Esophagus mucosa (tissue), 1 donor: ENCODE measurements at regions not wholly inside any gene's neighbourhood (a gene's known extent, or its start where the extent isn't known, plus 50 kb on each side); places are given as distances from the start of the nearest gene placed in this dataset.
A peak's percentile ranks its signal among the peaks of the same experiment; 100 is the strongest.
"Not testable (repeated sequence)": the region's sequence is repeated elsewhere in the genome, so short reads cannot be mapped to it uniquely, and the experiment has no call there.

ENCODE experiments used
- ATAC-seq: fragments of 200-7000 bp; cut with Tn5 transposase; one replicate; pipeline ENCODE4 v1.9.1; 2020
- donor health status: DM: yes; HTN: yes; CAD: no.

DNA sequence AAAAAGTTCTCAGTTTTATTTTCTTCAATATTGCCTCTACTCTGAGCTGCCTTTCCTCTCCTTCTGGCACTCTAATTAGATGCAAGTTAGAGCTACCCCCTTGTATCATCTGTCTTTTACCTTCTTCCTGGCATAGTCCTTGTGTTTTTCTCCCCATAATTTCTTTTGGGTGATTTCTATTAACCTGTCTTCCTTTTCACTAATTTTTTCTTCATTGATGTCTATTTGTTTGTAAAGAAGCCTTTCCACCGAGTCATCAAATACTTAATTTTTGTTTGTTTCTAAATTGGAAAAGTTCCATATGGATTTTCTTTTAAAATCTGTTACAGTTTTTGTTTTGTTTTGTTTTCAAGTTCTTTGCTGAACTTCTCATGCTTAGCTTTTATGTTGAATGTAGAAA is 558.1 kb downstream of the TBC1D22A start:
- ATAC-seq: no peak

DNA sequence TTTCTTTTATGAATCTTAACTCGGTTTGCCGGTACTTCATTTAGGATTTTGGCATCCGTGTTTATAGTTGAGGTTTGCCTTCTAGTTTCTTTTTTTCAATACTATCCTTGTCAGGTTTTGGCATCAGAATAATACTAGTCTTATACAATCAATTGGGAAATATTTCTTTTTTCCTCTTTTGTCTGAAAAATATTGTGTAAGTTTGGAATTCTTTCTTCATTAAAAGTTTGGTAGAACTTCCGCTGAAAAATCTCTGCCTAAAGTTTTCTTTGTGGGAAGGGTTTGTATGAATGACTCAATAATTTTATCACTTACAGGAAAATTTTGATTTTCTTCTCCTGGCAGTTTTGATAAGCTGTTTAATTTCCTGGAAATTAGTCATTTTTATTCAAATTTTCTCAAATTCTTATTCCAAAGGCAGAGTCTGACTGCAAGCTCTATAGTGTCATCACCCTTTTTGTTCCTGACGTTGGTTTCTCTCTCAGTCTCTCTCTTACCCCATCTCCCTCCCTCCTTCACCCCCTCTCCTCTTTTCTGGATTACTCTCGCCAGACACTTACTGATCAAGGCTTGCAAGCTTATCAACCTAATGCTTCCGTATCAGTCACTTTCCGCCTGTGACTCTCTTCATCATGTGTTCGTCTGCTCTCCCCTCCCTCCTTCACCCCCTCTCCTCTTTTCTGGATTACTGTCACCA is 555.7 kb downstream of the TBC1D22A start:
- no peak for ATAC-seq

DNA sequence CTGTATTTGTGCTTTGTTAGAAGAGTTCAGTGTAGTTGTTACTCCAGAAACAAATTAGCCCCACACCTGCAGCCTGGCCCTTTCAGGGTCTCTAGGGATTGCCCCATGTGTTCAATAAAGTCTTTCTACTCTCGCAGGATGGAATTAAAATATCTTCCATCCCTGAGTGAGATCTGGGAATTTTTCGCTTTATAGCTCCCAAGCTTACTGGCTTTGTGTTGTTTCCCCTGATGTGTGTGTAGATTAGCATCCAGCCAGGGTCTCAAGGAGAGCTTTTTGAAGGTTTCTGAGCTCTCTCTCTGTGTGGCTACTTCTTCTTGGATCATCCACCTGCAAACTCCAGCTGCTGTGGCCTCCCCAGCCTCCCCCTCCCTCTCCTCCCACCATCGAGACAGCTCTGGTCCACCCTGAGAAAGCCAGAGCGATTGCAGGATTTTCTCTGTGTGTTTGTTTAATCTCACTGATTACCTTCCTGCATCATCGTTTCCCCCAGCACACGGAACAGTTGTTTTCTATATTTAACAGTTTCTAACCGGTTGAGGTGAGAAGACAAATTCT is 553.5 kb downstream of the TBC1D22A start:
- no peak for ATAC-seq

DNA sequence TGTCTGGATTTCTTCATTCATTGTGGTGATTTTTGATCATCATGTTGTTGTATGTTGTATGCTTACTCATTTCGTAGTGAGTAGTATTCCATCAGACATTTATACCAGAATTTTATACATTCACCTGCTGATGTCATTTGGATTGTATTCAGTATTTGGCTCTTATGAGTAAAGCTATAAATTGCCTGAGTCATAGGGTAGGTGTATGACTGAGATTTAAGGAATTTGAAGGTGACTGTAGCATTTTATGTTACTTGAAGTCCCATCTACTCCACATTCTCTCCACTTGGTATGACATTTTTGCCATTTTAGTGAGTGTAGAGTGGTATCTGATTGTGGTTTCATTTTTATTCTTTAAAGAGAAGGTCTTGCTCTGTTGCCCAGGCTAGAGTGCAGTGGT is 548.2 kb downstream of the TBC1D22A start:
- peak; percentile 60 for ATAC-seq

DNA sequence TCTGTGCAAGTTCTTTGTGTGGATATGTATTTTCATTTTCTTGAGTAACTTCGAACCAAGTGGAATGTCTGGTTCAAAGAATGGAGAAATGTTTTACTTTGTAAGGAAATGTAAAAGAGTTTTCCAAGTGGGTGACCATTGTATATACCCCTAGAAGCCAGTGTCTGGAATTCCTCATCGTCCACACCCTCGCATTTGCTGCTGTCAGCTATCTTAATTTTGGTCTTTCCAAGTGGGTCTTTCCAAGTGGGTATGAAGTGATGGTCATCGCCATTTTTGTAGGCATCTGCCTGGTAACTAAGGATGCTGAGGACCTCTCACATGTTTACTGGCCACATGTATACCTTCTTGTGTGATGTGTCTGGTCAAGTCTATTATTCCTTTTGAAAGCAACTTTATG is 547.5 kb downstream of the TBC1D22A start:
- ATAC-seq: no peak

DNA sequence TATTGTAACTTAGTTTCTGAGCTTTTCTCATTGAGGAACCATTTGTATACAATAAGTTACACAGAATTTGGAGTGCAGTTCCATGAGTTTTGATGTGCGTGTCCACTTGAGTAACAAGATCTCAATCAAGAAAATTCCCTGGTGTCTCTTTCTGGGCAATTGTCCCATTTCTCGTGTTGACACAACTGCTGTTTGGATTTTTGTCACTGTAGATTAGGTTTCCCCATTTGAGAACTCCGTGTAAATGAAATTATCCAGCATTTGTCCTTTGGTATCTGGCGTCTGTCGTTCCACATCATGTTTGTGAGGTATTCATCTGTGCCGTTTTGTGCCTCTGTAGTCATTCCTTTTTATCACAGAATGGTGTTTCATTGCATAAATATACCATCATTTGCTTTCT is 547.0 kb downstream of the TBC1D22A start:
- no peak for ATAC-seq

DNA sequence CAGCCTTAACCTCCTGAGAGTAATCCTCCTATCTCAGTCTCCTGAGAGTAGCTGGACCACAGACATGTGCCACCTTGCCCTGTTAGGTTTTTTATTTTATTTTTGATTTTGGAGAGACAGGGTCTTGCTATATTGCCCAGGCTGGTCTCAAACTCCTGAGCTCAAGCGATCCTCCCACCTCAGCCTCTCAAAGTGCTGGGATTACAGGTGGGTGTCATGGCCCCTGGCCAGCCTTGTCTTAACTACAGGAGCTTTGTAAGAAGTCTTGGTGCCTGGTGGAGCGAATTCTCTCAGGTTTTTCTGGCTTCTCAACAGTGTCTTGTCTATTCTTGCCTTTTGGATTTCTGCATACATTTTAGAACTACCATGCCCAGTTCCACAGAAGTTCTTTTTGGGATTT is 546.4 kb downstream of the TBC1D22A start:
- no peak for ATAC-seq

DNA sequence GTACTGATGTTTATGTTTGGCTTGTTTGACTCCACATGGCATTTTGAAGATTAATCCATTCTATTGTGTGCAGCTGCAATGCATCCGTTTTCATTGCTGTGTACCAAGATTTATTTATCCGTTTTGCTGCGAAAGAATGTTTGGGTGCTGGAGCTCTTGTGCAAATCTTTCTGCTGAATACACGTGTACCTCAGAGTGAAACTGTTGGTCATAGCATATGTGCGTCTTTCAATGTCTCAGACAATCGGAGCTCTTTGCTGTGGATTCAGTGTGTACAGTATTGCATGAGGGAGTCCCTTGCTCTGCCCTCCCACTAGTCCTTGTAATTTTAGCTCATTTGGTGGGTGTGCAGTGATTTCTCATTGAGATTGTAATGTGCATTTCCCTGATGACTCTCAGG is 545.4 kb downstream of the TBC1D22A start:
- ATAC-seq: no peak

DNA sequence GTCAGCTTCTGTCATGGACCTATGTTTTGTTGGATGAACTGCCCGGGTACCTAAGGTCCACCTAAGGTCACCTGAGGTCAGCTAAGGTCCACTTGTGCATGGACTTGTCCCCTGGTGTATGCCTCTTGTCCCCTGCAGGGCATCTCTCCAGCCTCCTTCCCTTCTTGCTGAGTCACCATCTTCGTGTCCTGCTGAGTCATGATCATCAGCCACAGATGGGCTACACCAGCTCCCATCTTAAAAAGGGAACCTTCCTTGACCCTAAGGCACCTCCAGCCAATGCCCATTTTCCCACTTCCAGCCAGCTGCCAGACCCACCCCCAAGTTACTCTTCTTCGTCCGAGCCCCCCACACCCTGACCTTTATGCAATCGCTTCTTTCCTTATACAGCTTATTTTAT is 544.9 kb downstream of the TBC1D22A start:
- no peak for ATAC-seq

DNA sequence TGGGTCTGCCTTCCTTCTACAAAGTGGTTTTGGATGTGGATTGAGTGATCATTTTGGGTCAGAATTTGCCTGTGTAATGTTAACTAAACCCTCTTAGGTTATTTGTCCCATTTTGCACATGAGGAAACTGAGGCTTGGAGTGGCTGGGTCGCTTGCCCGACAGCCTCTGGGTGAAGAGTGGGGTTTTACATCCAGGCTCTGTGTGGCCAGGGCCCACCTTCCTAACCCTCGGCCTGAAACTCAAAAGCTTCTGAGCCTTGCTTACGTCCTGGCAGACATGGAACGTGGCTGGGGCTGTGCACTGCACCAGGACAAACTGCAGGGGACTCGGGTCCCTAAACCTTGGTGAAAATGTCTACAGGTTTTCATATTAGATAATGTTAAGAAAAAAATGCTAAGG is 542.4 kb downstream of the TBC1D22A start:
- no peak for ATAC-seq

DNA sequence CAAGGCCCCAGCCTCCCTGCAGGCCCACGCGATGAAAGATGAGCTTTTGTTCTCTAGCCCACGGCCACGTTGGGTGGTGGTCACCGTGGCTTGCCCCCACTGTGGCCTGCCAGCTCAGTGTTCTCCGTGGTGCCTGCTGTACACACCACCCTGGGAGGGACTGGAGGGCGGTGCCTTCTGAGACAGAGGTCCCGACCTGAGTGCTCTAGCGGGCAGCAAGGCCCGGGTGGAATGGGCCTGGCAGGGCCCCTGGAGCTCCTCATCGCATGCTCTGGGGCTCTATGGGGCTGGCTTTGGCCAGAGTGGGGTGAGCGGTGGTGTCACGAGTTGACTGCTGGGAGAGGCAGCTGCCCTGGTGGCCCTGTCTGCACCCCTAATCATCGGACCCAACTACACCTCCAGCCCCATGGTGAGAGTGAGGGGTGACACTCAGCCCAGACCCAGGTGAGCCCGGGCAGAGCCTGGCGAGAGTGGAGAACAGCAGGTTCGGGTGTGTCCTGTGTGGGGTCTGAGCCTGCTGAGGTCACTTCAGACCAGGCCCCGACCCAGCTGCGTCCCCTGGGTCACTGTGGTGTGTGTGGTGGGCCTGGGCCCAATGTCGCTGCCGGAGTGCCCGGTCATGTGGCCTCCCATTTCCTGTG is 541.9 kb downstream of the TBC1D22A start:
- ATAC-seq: no peak

DNA sequence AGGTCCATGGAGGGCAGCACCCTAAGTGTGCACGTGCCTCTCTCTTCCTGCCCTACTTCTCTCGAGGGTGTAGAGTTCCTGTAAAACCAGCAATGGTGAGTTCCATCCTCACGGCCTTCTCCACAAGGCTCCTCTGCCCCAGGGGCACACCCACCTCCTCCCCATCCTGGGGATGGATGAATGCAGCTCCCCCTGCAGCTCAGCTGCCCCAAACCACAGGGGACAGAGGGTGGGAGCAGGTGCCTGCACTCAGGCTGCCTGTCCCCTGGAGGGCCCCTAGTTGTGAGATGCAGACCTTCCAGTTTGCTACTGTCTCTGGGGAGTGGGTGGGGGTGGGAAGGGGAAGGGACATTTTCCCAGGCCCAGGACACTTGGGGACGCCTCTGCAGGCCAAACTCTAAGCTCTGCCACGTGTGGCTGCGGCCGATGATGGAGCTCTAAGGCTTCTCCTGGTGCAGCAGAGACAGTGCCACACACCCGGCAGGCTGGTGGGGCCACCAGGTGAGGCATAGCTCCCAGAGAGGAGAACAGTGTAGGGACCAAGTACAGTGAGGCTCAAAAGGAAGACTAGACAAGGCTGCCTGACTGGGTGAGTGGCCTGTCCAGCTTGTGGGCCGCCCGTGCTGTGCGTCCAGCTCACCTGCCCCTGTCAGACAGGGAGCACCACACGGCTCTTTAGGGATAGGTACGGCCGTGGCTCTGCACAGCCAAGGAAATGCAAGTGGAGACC is 540.9 kb downstream of the TBC1D22A start:
- peak; percentile 24 for ATAC-seq

DNA sequence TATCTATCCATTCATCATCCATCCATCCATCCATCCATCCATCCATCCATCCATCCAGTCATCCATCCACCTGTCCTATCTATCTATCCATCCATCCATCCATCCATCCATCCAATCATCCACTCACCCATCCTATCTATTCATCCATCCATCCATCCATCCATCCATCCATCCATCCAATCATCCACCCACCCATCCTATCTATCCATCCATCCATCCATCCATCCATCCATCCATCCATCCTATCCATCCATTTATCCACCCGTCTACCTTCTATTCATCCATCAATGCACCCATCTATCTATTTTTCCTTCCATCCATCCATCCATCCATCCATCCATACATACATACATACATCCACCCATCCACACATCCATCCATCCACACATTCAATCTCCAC is 540.1 kb downstream of the TBC1D22A start:
- ATAC-seq: not testable (repeated sequence)

DNA sequence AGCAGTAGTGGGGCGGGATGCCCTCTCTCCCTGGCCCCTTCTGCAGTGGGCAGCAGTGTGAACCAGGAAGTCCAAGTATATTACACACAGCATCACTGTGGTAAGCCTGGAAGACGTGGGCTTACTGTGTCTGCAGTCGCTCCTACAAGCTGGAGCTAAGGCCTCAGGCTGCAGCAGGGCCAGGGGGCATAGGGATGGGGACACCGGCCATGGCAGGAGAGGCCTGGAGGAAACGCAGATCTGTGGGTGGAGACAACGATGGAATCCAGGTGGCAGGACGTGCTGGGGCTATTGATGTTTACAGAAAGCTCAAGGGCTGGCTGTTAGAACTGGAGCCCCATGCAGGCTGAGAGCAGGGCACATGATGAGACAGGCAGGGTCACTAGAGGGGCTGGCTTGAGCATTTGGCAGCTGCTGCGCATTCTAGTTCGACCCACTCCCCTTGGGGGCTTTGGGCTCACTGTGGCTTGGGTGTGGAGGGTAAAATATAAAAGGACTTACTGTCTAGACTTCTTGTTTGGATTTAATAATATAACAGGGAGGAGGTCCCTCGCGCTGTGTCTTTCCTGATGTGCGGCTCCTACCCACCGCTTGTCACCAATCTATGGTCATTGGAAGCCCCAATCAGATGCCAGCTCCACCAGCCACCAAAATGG is 539.5 kb downstream of the TBC1D22A start:
- no peak for ATAC-seq

DNA sequence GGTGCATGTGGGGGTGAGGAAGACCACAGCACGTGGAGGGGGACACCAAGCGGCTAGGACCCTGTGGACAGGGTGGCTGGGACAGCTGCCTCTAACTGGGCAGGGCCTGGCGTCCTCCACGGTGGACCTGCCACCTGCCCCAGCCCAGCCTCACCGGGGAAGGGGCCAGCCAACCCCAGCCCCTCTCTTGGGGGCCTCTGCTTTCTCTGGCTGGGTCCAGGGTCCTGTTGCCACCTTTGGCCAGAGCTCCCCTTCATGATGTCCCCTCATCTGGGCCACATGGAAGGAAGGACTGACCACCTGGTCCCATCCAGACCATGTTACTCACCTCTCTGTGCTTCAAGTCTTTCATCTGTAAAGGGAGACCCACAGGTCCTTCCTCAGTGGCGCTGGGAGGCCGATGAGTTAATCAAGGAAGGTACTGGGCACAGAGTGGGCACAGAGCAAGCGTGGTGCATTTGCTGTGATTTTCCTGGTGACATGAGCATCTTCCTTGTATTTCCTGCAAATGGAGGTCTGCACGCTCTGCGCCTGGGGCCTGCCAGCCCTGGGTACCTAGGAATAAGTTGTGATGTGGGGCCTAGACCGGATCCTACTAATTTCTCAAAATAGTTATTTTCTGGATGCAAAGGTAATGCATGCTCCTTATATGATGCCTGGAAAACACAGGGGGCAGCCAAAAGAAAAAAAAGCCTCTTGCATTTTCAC is 538.4 kb downstream of the TBC1D22A start:
- no peak for ATAC-seq

DNA sequence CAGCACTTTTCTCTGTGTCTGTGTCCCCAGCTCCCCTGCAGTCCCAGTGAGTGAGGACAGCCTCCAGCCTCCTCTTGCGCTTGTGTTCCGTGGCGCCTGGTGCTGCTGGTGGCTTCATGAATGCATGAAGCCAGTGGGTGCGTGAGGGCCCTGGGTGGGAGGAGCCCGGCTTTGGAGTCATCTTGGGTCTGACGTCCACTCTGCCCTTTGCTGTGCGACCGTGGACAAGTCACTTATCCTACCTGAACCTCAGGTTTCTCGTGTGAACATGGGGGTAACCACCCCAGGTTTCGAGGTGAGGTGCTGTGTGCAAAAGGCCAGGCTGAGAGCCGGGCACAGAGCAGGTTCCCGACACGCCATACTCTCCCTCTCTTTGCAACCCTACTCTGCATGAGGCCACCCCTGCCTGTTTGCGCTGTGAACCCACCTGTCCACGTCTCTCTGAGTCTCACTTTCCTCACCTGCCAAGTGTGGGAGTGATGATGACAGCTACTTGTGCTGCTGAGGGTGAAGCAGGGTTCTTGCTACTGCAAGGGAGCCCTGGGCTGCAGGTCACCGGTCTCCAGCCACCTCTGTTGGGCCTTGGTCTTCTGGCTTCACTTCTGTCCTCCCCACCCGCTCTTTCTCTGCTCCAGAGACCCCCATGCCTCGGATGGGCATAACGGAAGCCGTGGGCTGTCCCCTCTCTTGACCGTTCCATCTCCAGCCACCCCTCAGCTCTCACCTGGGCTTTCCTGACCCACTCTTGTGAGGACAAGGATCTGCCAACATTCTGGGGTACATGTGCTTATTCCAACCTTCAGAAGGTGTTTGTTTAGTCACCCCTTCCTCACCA is 537.6 kb downstream of the TBC1D22A start:
- ATAC-seq: no peak

DNA sequence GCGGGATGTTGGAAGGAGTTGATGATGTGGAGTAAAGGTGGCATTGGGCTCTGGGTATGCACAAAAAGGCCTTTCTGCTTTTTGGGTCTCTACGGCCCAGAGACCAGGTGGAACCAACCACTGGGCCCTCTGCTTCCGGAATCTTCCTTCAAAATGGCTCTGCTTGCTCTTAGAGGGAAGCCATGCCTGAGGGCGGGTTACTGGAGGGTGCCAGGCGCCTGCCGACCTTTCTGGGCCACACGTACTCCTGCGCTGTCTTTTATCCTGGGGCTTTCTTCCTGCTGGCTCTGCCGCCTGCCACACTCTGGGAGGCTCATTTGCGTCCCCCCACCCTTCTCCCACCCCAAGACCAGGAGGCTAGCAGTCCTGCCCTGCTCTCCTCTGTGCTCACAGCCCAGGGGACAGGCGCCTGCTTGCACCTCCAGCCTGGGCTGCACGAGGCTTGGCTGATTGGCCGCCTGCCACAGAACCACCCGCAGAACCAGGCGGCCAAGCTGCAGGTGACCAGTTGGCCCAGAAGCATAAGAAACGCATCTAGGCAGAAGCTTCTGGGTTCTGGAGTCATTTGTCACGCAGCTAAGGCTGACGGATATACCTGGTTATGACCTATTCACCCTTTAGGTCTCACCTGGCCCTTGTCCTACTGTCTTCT is 536.9 kb downstream of the TBC1D22A start:
- no peak for ATAC-seq

DNA sequence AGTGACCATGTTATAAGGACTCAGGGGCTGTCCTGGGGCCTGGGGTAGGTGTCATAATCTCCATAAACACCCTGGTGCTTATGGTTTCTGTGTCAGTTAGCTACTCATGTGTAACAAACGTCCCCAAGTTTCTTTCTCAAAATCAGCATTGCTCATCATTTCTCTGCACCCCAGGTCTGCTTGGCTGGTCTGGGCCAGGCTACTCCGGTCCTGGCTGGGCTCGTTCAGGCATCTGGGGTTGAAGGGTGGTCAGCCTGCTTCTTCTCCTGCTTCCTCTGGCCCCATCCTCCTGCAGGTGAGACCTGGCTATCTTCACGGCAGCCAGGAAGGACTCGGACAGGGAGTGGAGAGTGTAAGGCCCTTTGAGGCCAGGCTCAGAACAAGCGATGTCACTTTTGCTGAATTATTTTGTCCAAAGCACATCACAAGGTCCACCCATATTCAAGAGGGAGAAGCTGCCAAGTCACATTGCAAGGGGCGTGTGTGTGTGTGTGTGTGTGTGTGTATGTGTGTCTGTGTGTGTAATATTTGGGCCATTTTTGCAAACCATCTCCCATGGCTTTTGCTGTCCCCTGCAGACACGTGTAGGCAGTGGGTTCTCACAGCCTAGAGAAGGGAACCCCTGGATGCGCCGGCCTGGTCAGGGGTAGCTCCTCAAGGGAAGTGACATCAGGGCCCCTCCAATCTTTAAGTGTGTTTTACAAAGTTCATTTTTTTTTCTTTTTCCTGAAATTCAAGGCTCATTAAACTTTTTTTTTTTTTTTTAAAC is 535.8 kb downstream of the TBC1D22A start:
- no peak for ATAC-seq

DNA sequence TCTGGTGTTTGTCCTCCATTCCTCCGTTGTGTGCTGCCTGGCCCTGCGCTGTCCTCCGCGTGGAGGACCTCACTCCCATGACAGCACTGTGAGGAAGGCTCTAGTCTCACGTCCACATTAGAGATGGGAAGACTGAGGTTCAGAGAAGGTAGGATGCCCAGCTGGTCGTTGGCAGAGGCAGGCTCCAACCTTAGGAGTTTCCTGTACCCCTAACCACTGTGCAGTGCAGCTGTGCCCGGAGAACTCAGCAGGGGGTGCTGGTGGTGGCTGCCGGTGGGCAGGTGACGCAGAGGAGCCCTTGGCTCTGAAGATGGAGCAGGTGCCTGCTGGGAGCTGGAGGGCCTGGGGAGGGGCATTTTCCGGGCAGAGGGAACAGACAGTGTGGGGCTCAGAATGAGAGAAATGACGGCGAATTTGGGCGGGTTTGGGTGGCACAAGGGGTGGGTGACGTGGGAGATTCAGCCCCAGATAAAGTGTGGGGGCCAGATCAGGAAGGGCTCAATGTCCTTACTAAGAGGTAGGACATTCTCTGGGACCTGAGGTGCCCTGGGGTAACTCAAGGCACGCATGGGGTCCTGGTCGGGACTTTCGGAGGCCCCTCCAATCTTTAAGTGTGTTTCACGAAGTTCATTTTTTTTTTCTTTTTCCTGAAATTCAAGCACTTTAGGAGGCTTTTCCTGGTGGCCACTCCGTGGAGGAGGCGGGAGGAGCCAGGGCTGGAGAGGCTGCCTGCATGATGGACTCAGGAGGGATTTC is 535.0 kb downstream of the TBC1D22A start:
- no peak for ATAC-seq
